H9 (cell line): ENCODE measurements at regions not wholly inside any gene's neighbourhood (a gene's known extent, or its start where the extent isn't known, plus 50 kb on each side); places are given as distances from the start of the nearest gene placed in this dataset.
A peak's percentile ranks its signal among the peaks of the same experiment; 100 is the strongest.

Experiments used
- DNase-seq: peaks from one replicate; pipeline ENCODE4 v3.0.0-alpha.2; 2017
- H2AFZ ChIP-seq: one replicate; pipeline ENCODE4 v1.6.1; 2013; ENCODE audit warnings: mild to moderate bottlenecking, low read length, control low read depth, moderate library complexity
- H2AK5ac ChIP-seq: 2 replicates; pipeline ENCODE4 v1.6.1; 2013; ENCODE audit warnings: low read length, control low read depth, mixed read lengths; ENCODE audit not compliant: insufficient read length
- H2BK120ac ChIP-seq: one replicate; pipeline ENCODE4 v1.6.1; 2013; ENCODE audit warnings: low read depth, mild to moderate bottlenecking, low read length, control low read depth, inconsistent platforms; ENCODE audit not compliant: poor library complexity, severe bottlenecking
- H2BK12ac ChIP-seq: 2 replicates; pipeline ENCODE4 v1.6.1; 2013; ENCODE audit warnings: low read length, control low read depth, mixed read lengths, low read depth; ENCODE audit not compliant: insufficient read length
- H2BK15ac ChIP-seq: 2 replicates; pipeline ENCODE4 v1.6.1; 2013; ENCODE audit warnings: low read depth, low read length, control low read depth
- H2BK20ac ChIP-seq: one replicate; pipeline ENCODE4 v1.6.1; 2013; ENCODE audit warnings: low read depth, mild to moderate bottlenecking, low read length, control low read depth, inconsistent platforms; ENCODE audit not compliant: poor library complexity, severe bottlenecking
- H2BK5ac ChIP-seq: 2 replicates; pipeline ENCODE4 v1.6.1; 2013; ENCODE audit warnings: low read length, control low read depth, mixed read lengths; ENCODE audit not compliant: insufficient read length
- H3K14ac ChIP-seq: 2 replicates; pipeline ENCODE4 v1.6.1; 2013; ENCODE audit warnings: low read length, control low read depth; ENCODE audit not compliant: insufficient read depth
- H3K18ac ChIP-seq: 2 replicates; pipeline ENCODE4 v1.6.1; 2013; ENCODE audit warnings: low read depth, mild to moderate bottlenecking, mixed read lengths, low read length, control low read depth; ENCODE audit not compliant: insufficient read length
- H3K23ac ChIP-seq: 2 replicates; pipeline ENCODE4 v1.6.1; 2013; ENCODE audit warnings: low read length, control low read depth, mixed read lengths, low read depth; ENCODE audit not compliant: insufficient read length
- H3K23me2 ChIP-seq: 2 replicates; pipeline ENCODE4 v1.6.1; 2013; ENCODE audit warnings: low read depth, mild to moderate bottlenecking, mixed read lengths, low read length, control low read depth; ENCODE audit not compliant: insufficient read length, poor library complexity, severe bottlenecking
- H3K27ac ChIP-seq: 2 replicates; pipeline ENCODE4 v1.5.1; 2013; ENCODE audit warnings: low read length, control low read depth, mixed read lengths, low read depth; ENCODE audit not compliant: insufficient read length
- H3K27me3 ChIP-seq: 2 replicates; pipeline ENCODE4 v1.6.1; 2013; ENCODE audit warnings: low read length, control low read depth, inconsistent platforms; ENCODE audit not compliant: insufficient read depth
- H3K4ac ChIP-seq: 2 replicates; pipeline ENCODE4 v1.6.1; 2013; ENCODE audit warnings: low read depth, mild to moderate bottlenecking, control low read depth, inconsistent platforms, low read length, moderate library complexity
- H3K4me1 ChIP-seq: 2 replicates; pipeline ENCODE4 v1.6.1; 2013; ENCODE audit warnings: low read length, control low read depth, inconsistent platforms; ENCODE audit not compliant: insufficient read depth
- H3K4me2 ChIP-seq: 2 replicates; pipeline ENCODE4 v1.6.1; 2013; ENCODE audit warnings: low read length, control low read depth, mixed read lengths; ENCODE audit not compliant: insufficient read length, insufficient read depth
- H3K56ac ChIP-seq: 2 replicates; pipeline ENCODE4 v1.6.1; 2013; ENCODE audit warnings: low read depth, mild to moderate bottlenecking, mixed read lengths, low read length, control low read depth; ENCODE audit not compliant: insufficient read length
- H3K79me1 ChIP-seq: 2 replicates; pipeline ENCODE4 v1.6.1; 2013; ENCODE audit warnings: low read depth, mild to moderate bottlenecking, moderate library complexity, low read length, control low read depth, inconsistent platforms; ENCODE audit not compliant: insufficient read depth, poor library complexity, severe bottlenecking
- H3K79me2 ChIP-seq: 2 replicates; pipeline ENCODE4 v1.6.1; 2013; ENCODE audit warnings: low read length, control low read depth, inconsistent platforms; ENCODE audit not compliant: insufficient read depth
- H3K9ac ChIP-seq: 2 replicates; pipeline ENCODE4 v1.6.1; 2013; ENCODE audit warnings: low read length, control low read depth, mixed read lengths; ENCODE audit not compliant: insufficient read length; ENCODE audit errors: extremely low read depth
- H3K9me3 ChIP-seq: one replicate; pipeline ENCODE4 v1.6.1; 2013; ENCODE audit warnings: low read depth, low read length, inconsistent platforms; ENCODE audit not compliant: control insufficient read depth
- H3T11ph ChIP-seq: one replicate; pipeline ENCODE4 v1.6.1; 2013; ENCODE audit warnings: mild to moderate bottlenecking, low read length, control low read depth, inconsistent platforms
- H4K20me1 ChIP-seq: one replicate; pipeline ENCODE4 v1.6.1; 2013; ENCODE audit not compliant: control insufficient read depth, insufficient read length, insufficient read depth
- H4K5ac ChIP-seq: 2 replicates; pipeline ENCODE4 v1.6.1; 2013; ENCODE audit warnings: low read depth, mild to moderate bottlenecking, mixed read lengths, low read length, control low read depth; ENCODE audit not compliant: insufficient read length
- H4K8ac ChIP-seq: replicated peaks from 2 replicates; pipeline ENCODE4 v1.6.1; 2013; ENCODE audit warnings: low read length, control low read depth, mixed read lengths, low read depth; ENCODE audit not compliant: insufficient read length
- H4K91ac ChIP-seq: 2 replicates; pipeline ENCODE4 v1.6.1; 2013; ENCODE audit warnings: low read depth, mild to moderate bottlenecking, moderate library complexity, mixed read lengths, low read length, control low read depth; ENCODE audit not compliant: insufficient read length
- H3K27ac Mint-ChIP-seq, 3 experiments: 2 replicates in 2 of 3; 3 replicates in 1 of 3; pipeline ENCODE4 v1.8.0; 2020 to 2021; ENCODE audit warnings: mixed read lengths in 3 of 3, mild to moderate bottlenecking in 1 of 3, moderate library complexity in 1 of 3
- H3K27me3 Mint-ChIP-seq: 2 replicates; pipeline ENCODE4 v1.8.0; 2021; ENCODE audit warnings: low read depth, mild to moderate bottlenecking, moderate library complexity, mixed read lengths
- H3K36me3 Mint-ChIP-seq, 3 experiments: 2 replicates in 2 of 3; 3 replicates in 1 of 3; pipeline ENCODE4 v1.8.0; 2020 to 2021; ENCODE audit warnings: low read depth in 3 of 3, mixed read lengths in 3 of 3; ENCODE audit not compliant: insufficient read depth in 1 of 3
- H3K4me1 Mint-ChIP-seq, 2 experiments: 2 replicates each; pipeline ENCODE4 v1.8.0; 2020; ENCODE audit warnings: mixed read lengths in 2 of 2
- H3K4me3 Mint-ChIP-seq, 2 experiments: 2 replicates in 1 of 2; 3 replicates in 1 of 2; pipeline ENCODE4 v1.8.0; 2020 to 2021; ENCODE audit warnings: mild to moderate bottlenecking in 2 of 2, mixed read lengths in 2 of 2, moderate library complexity in 1 of 2
- H3K9me3 Mint-ChIP-seq, 2 experiments: 2 replicates in 1 of 2; 3 replicates in 1 of 2; pipeline ENCODE4 v1.8.0; 2020; ENCODE audit warnings: mild to moderate bottlenecking in 2 of 2, mixed read lengths in 2 of 2, moderate library complexity in 1 of 2
- WGBS: extraction: QIAGEN DNeasy Blood & Tissue Kit; methylation state at CpG from one replicate; pipeline ENCODE4 v1.1.7; 2013; ENCODE audit warnings: missing lambda C conversion rate, low lambda C conversion rate, mixed read lengths; ENCODE audit not compliant: insufficient read length; ENCODE audit errors: extremely low coverage; 5-methylcytosine and 5-hydroxymethylcytosine counted together
- TF ChIP-seq, protein P1 (sequence below): fragments of 200-600 bp; sonication (generic); conservative IDR thresholded peaks from 3 replicates; pipeline ENCODE4 v1.8.0; 2021; ENCODE audit warnings: antibody characterized with exemption, mild to moderate bottlenecking

DNA sequence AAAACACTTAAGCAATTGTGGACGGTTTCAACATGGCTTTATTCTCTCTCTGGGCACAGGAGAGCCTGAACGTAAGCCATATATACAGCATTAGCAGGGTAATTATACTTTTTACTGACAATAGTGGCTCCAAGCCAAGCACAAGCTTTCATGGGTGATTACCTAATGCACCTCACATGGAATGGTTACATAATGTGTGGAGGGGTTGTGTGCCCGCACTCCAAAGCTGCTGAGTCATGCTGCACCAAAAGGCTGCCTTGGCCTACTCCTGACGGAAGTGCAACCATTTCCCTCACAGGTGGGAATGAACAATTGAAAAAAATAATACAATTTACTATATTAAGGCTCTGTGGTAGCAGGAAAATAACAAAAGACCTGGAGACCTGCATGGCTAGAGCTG, 86.5 kb upstream of the ATP10B start:
- Histone ChIP-seq H3K9ac (no peak overlapping the region), H2AK5ac (no peak overlapping the region), H3K4me2 (no peak overlapping the region), H3K23me2 (no peaks in the 10 kb centered on the region), H3K79me2 (no peaks in the 10 kb centered on the region), H4K5ac (no peak overlapping the region), H2BK12ac (no peak overlapping the region), H3K18ac (no peak overlapping the region), H3T11ph (no peak overlapping the region), H3K79me1 (no peaks in the 10 kb centered on the region), H3K27me3 (no peaks in the 10 kb centered on the region), H3K4me1 (no peaks in the 10 kb centered on the region), H3K14ac (no peak overlapping the region), H3K27ac (no peak overlapping the region), H4K91ac (no peak overlapping the region), H4K20me1 (no peaks in the 10 kb centered on the region), H2BK20ac (no peak overlapping the region), H2BK15ac (no peak overlapping the region), H3K56ac (no peak overlapping the region), H2BK5ac (no peak overlapping the region), H3K4ac (no peak overlapping the region), H4K8ac (no peak overlapping the region), H2AFZ (no peak overlapping the region), H3K9me3 (no peaks in the 10 kb centered on the region), H2BK120ac (no peak overlapping the region), H3K23ac (no peak overlapping the region)
- Mint-ChIP-seq H3K27me3 (no peaks in the 10 kb centered on the region; the same call in 1 of the 2 replicates), H3K27ac (peak overlapping the region in 1 of 3 experiments; percentile 36; a peak in 1 of 7 replicates), H3K36me3 (no peaks in the 10 kb centered on the region), H3K9me3 (peaks cover 0 to 6% of the 10 kb centered on the region in 2 experiments; a peak in 1 of 5 replicates), H3K4me1 (no peaks in the 10 kb centered on the region), H3K4me3 (no peak overlapping the region)
- WGBS: no CpG with 5 or more reads among the region's 4 CpGs
- DNase-seq: no peak
- TF ChIP-seq, protein P1, sequence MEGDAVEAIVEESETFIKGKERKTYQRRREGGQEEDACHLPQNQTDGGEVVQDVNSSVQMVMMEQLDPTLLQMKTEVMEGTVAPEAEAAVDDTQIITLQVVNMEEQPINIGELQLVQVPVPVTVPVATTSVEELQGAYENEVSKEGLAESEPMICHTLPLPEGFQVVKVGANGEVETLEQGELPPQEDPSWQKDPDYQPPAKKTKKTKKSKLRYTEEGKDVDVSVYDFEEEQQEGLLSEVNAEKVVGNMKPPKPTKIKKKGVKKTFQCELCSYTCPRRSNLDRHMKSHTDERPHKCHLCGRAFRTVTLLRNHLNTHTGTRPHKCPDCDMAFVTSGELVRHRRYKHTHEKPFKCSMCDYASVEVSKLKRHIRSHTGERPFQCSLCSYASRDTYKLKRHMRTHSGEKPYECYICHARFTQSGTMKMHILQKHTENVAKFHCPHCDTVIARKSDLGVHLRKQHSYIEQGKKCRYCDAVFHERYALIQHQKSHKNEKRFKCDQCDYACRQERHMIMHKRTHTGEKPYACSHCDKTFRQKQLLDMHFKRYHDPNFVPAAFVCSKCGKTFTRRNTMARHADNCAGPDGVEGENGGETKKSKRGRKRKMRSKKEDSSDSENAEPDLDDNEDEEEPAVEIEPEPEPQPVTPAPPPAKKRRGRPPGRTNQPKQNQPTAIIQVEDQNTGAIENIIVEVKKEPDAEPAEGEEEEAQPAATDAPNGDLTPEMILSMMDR: no peak
